OCI-LY7 (cell line): ENCODE measurements at regions not wholly inside any gene's neighbourhood (a gene's known extent, or its start where the extent isn't known, plus 50 kb on each side); places are given as distances from the start of the nearest gene placed in this dataset.

Source experiments
- BruUV-seq: library from RNA; stranded (reverse); fragments of 400-500 nt; replicated peaks from 2 replicates; lab custom pipeline; 2021; lab: Mats Ljungman, UMichigan
- CTCF ChIA-PET: fragments of 300-600 bp; sonication (Branson Sonifier 250); formaldehyde crosslinking; loops from one replicate; lab custom pipeline; 2022; ENCODE audit warnings: antibody characterized with exemption; ENCODE audit not compliant: unreplicated experiment; lab: Charles Lee
- POLR2A ChIA-PET: fragments of 300-600 bp; sonication (Branson Sonifier 250); formaldehyde crosslinking; loops from one replicate; lab custom pipeline; 2022; ENCODE audit warnings: antibody characterized with exemption; lab: Charles Lee
- DNase-seq: peaks from one replicate; pipeline ENCODE4 v3.0.0-alpha.2; 2015; ENCODE audit warnings: low spot score
- H2AFZ ChIP-seq: fragments of 200-600 bp; sonication (generic), shearing (Covaris generic); 2 replicates; pipeline ENCODE4 v1.6.1; 2014; ENCODE audit warnings: mild to moderate bottlenecking, antibody characterized with exemption, low read length, moderate library complexity
- H3K27ac ChIP-seq: fragments of 200-600 bp; sonication (generic); 2 replicates; pipeline ENCODE4 v1.5.1; 2014; ENCODE audit warnings: mixed run types, low read depth, mild to moderate bottlenecking, moderate library complexity, low read length, inconsistent platforms; ENCODE audit not compliant: poor library complexity, severe bottlenecking
- H3K36me3 ChIP-seq: fragments of 200-600 bp; sonication (generic); 2 replicates; pipeline ENCODE4 v1.6.1; 2014; ENCODE audit warnings: mild to moderate bottlenecking, antibody characterized with exemption, low read length, moderate library complexity, mixed read lengths; ENCODE audit not compliant: insufficient read depth
- H3K4me1 ChIP-seq: fragments of 200-600 bp; sonication (generic); 2 replicates; pipeline ENCODE4 v1.5.1; 2014; ENCODE audit warnings: mild to moderate bottlenecking, low read length; ENCODE audit not compliant: insufficient read depth, poor library complexity, severe bottlenecking
- H3K4me2 ChIP-seq: fragments of 200-600 bp; sonication (generic); 2 replicates; pipeline ENCODE4 v1.6.1; 2014; ENCODE audit warnings: mild to moderate bottlenecking, low read length
- H3K4me3 ChIP-seq: fragments of 200-600 bp; sonication (generic); 2 replicates; pipeline ENCODE4 v1.5.1; 2014; ENCODE audit warnings: mild to moderate bottlenecking, low read depth, low read length; ENCODE audit not compliant: poor library complexity, severe bottlenecking
- H3K79me2 ChIP-seq: fragments of 200-600 bp; sonication (generic); 2 replicates; pipeline ENCODE4 v1.6.1; 2016; ENCODE audit warnings: low read depth, mild to moderate bottlenecking, low read length, moderate library complexity, mixed read lengths; ENCODE audit not compliant: insufficient read depth
- H3K9me2 ChIP-seq: fragments of 200-600 bp; sonication (generic); 2 replicates; pipeline ENCODE4 v1.6.1; 2016; ENCODE audit warnings: mild to moderate bottlenecking, low read length, mixed read lengths; ENCODE audit not compliant: insufficient read depth
- H3K9me3 ChIP-seq: fragments of 200-600 bp; sonication (generic); 2 replicates; pipeline ENCODE4 v1.6.1; 2014; ENCODE audit warnings: mild to moderate bottlenecking, mixed run types, low read length, mixed read lengths
- H4K20me1 ChIP-seq: fragments of 200-600 bp; sonication (generic); 2 replicates; pipeline ENCODE4 v1.6.1; 2014; ENCODE audit warnings: mild to moderate bottlenecking, antibody characterized with exemption, low read length, moderate library complexity, mixed read lengths; ENCODE audit not compliant: insufficient read depth
- EZH2phosphoT487 ChIP-seq: fragments of 200-600 bp; sonication (generic); IDR thresholded peaks from 2 replicates; pipeline ENCODE4 v1.6.1; 2018; ENCODE audit warnings: low read depth, borderline replicate concordance, mild to moderate bottlenecking, mixed run types, antibody characterized with exemption, low read length, moderate library complexity, mixed read lengths
- intact Hi-C: fragments of 100-400 bp; cut with micrococcal nuclease; formaldehyde crosslinking; loops from one replicate; pipeline ENCODE4 v1.10.0; 2022; ENCODE audit not compliant: unreplicated experiment
- TF ChIP-seq, protein P1 (sequence below): fragments of 200-600 bp; sonication (generic); conservative IDR thresholded peaks from 2 replicates; pipeline ENCODE4 v1.5.1; 2014; ENCODE audit warnings: mild to moderate bottlenecking, antibody characterized with exemption, low read length, moderate library complexity, mixed read lengths

DNA sequence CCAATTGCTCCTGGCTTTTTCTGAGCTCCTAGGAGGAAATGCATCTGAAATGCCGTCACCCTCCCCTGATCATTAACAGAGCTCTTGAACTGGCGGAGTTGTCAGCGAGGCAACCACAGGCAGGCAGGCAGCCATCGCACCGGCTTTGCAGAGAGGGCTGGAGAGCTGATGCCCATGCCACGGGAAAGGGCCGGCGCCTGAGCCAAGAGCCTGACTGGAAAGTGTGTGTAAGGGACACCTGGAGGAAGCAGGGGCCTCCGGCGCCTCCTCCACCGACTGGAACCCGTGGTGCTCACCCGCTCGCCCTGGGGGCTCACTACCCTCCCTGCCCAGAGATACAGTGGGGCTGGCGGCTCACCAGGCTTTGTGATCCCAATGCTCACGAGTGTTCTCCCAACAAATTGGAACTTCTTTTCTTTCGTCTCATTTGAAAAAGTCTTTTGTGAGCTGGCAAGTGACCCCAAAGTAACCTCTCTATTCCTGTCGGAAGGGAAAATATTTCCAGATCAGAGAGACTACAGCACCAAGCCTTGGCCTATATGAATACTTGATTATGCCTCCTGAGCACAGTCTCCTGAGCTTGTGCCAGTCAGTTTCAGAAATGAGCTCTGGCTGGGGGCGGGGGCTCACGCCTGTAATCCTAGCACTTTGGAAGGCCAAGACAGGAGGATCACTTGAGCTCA is 97.7 kb upstream of the SLC25A33 start:
- no peaks in the 10 kb centered on the region for H3K36me3 ChIP-seq
- no peak overlapping the region for H3K4me3 ChIP-seq
- no peak overlapping the region for H3K27ac ChIP-seq
- no TSS peak for BruUV-seq
- H3K79me2 ChIP-seq, result no peaks in the 10 kb centered on the region
- ChIA-PET CTCF (no interaction called here), POLR2A (interaction anchor here (0.6 kb wide), 2 partner anchors 30 to 34 kb away, joined by 4 to 6 read pairs; no protein-coding TSS in a partner anchor)
- H4K20me1 ChIP-seq, result no peaks in the 10 kb centered on the region
- no peak overlapping the region for H2AFZ ChIP-seq
- H3K4me2 ChIP-seq, result no peak overlapping the region
- H3K9me3 ChIP-seq, result no peaks in the 10 kb centered on the region
- DNase-seq, result no peak
- TF ChIP-seq, protein P1, sequence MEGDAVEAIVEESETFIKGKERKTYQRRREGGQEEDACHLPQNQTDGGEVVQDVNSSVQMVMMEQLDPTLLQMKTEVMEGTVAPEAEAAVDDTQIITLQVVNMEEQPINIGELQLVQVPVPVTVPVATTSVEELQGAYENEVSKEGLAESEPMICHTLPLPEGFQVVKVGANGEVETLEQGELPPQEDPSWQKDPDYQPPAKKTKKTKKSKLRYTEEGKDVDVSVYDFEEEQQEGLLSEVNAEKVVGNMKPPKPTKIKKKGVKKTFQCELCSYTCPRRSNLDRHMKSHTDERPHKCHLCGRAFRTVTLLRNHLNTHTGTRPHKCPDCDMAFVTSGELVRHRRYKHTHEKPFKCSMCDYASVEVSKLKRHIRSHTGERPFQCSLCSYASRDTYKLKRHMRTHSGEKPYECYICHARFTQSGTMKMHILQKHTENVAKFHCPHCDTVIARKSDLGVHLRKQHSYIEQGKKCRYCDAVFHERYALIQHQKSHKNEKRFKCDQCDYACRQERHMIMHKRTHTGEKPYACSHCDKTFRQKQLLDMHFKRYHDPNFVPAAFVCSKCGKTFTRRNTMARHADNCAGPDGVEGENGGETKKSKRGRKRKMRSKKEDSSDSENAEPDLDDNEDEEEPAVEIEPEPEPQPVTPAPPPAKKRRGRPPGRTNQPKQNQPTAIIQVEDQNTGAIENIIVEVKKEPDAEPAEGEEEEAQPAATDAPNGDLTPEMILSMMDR, result no peak
- no peak for TF ChIP-seq EZH2phosphoT487
- peaks cover 8% of the 10 kb centered on the region for H3K4me1 ChIP-seq
- intact Hi-C loops, result no loop called here
- H3K9me2 ChIP-seq, result no peaks in the 10 kb centered on the region

- H3K4me2 ChIP-seq, result no peak overlapping the region
- no peaks in the 10 kb centered on the region for H3K9me2 ChIP-seq
- no peak for TF ChIP-seq EZH2phosphoT487
- TF ChIP-seq, protein P1, result no peak
- H3K4me3 ChIP-seq, result no peak overlapping the region
- no peak overlapping the region for H2AFZ ChIP-seq
- no peaks in the 10 kb centered on the region for H3K9me3 ChIP-seq
- no TSS peak for BruUV-seq
- no peak overlapping the region for H3K27ac ChIP-seq
- CTCF ChIA-PET, result no interaction called here
- DNase-seq, result no peak
- POLR2A ChIA-PET, result interaction anchor here (0.6 to 0.7 kb wide), 2 partner anchors 11 to 31 kb away, joined by 3 to 4 read pairs; no protein-coding TSS in a partner anchor
- H4K20me1 ChIP-seq, result no peaks in the 10 kb centered on the region
- intact Hi-C loops, result no loop called here
- H3K79me2 ChIP-seq, result no peaks in the 10 kb centered on the region
- peaks cover 8% of the 10 kb centered on the region for H3K4me1 ChIP-seq
- H3K36me3 ChIP-seq, result no peaks in the 10 kb centered on the region
Observed at GRCh38 chr1:9442278-9442846, 96.9 kb upstream of the SLC25A33 start.

- DNase-seq, result no peak
- no peaks in the 10 kb centered on the region for H3K9me2 ChIP-seq
- TF ChIP-seq, protein P1, result no peak
- no peak for TF ChIP-seq EZH2phosphoT487
- H2AFZ ChIP-seq, result no peak overlapping the region
- CTCF ChIA-PET, result no interaction called here
- H3K27ac ChIP-seq, result no peak overlapping the region
- no peaks in the 10 kb centered on the region for H3K9me3 ChIP-seq
- intact Hi-C loops, result no loop called here
- H3K79me2 ChIP-seq, result no peaks in the 10 kb centered on the region
- H4K20me1 ChIP-seq, result no peaks in the 10 kb centered on the region
- no peak overlapping the region for H3K4me3 ChIP-seq
- no TSS peak for BruUV-seq
- H3K36me3 ChIP-seq, result no peaks in the 10 kb centered on the region
- H3K4me2 ChIP-seq, result no peak overlapping the region
- POLR2A ChIA-PET, result no interaction called here
- H3K4me1 ChIP-seq, result peaks cover 9% of the 10 kb centered on the region
Observed at GRCh38 chr1:9442986-9443385, 96.3 kb upstream of the SLC25A33 start.
